DND-41 (cell line): ENCODE measurements at regions not wholly inside any gene's neighbourhood (a gene's known extent, or its start where the extent isn't known, plus 50 kb on each side); places are given as distances from the start of the nearest gene placed in this dataset.

Experiments used
- CTCF ChIP-seq: IDR thresholded peaks from 2 replicates; pipeline ENCODE4 v1.5.1; 2012; ENCODE audit warnings: borderline replicate concordance, low read length, moderate library complexity, mild to moderate bottlenecking; ENCODE audit not compliant: poor library complexity, severe bottlenecking; ENCODE audit errors: extremely low read depth
- EZH2 ChIP-seq: IDR thresholded peaks from 3 replicates; pipeline ENCODE4 v1.6.1; 2012; ENCODE audit warnings: borderline replicate concordance, low read depth, mild to moderate bottlenecking, moderate library complexity, low read length, inconsistent platforms; ENCODE audit not compliant: severe bottlenecking

GRCh38 chr16:6363896-6364607, 968.6 kb upstream of the RBFOX1 start:
- TF ChIP-seq CTCF (no peak), EZH2 (no peak)
